Esophagus muscularis mucosa (tissue), 3 donors: ENCODE measurements at regions not wholly inside any gene's neighbourhood (a gene's known extent, or its start where the extent isn't known, plus 50 kb on each side); places are given as distances from the start of the nearest gene placed in this dataset.

Experiments
- CTCF ChIP-seq, 3 experiments: fragments of 200-600 bp in 2 of 3; fragments of 450-650 bp in 1 of 3; sonication (generic) in 2 of 3; IDR thresholded peaks; one replicate each; pipeline ENCODE4 v1.5.1; 2017 to 2019; ENCODE audit warnings: antibody characterized with exemption in 3 of 3, mild to moderate bottlenecking in 2 of 3, moderate library complexity in 1 of 3
- POLR2AphosphoS5 ChIP-seq, 2 donors: sonication (generic); formaldehyde crosslinking; IDR thresholded peaks; one replicate each; pipeline ENCODE4 v1.6.1; 2017; ENCODE audit warnings: antibody characterized with exemption in 2 of 2

DNA sequence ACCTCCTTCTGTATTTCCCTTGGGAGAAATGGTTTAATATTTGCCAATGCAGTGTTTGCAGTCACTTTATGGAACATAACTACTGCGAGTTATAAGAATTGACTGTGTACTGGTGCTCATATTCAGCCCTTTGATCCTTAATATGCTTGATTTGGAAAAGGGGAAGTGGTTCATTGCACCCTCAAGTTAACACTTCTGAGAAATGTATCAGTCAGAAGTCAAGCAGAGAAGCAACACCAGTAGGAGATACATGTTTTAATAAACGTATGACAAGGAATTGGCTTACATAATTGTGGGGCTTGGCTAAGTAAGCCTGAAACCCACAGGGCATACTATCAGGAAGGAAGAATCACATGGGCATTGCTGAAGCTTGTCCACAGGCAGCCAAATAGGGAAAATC is 131.0 kb upstream of the SPRY4 start:
- TF ChIP-seq POLR2AphosphoS5 (IDR thresholded peaks at IDR 0.05) (no peak), CTCF (IDR thresholded peaks at IDR 0.05) (no peak)
